CD8-positive, alpha-beta memory T cell (primary cell): ENCODE measurements at regions not wholly inside any gene's neighbourhood (a gene's known extent, or its start where the extent isn't known, plus 50 kb on each side); places are given as distances from the start of the nearest gene placed in this dataset.
A peak's percentile ranks its signal among the peaks of the same experiment; 100 is the strongest.

Experiments
- CTCF ChIA-PET: fragments of 350-600 bp; sonication (Branson Sonifier 250); formaldehyde crosslinking; loops from one replicate; lab custom pipeline; 2021; ENCODE audit warnings: antibody characterized with exemption; lab: Charles Lee
- POLR2A ChIA-PET: fragments of 350-600 bp; sonication (Branson Sonifier 250); formaldehyde crosslinking; loops from one replicate; lab custom pipeline; 2021; ENCODE audit warnings: antibody characterized with exemption; lab: Charles Lee
- DNase-seq, 5 donors: peaks; one replicate each; pipeline versions ENCODE4 v3.0.0 to v3.0.0-alpha.2; 2020 to 2022; ENCODE audit warnings: mixed read lengths in 1 of 5
- H3K27ac ChIP-seq: one replicate; pipeline ENCODE4 v1.7.0; 2013; ENCODE audit warnings: low read depth, mild to moderate bottlenecking, low read length, moderate library complexity
- H3K27me3 ChIP-seq: 2 replicates; pipeline ENCODE4 v1.7.0; 2013; ENCODE audit warnings: low read length, mild to moderate bottlenecking; ENCODE audit not compliant: insufficient read depth, poor library complexity, severe bottlenecking
- H3K36me3 ChIP-seq: 2 replicates; pipeline ENCODE4 v1.7.0; 2013; ENCODE audit warnings: mild to moderate bottlenecking, low read length, moderate library complexity; ENCODE audit not compliant: insufficient read depth
- H3K4me1 ChIP-seq: 2 replicates; pipeline ENCODE4 v1.7.0; 2013; ENCODE audit warnings: mild to moderate bottlenecking, low read length, moderate library complexity; ENCODE audit not compliant: insufficient read depth
- H3K4me3 ChIP-seq: 2 replicates; pipeline ENCODE4 v1.7.0; 2013; ENCODE audit warnings: mild to moderate bottlenecking, low read length
- H3K9me3 ChIP-seq: 2 replicates; pipeline ENCODE4 v1.7.0; 2013; ENCODE audit warnings: mild to moderate bottlenecking, low read length
- H3K27ac Mint-ChIP-seq, 8 donors: one replicate each; pipeline ENCODE4 v1.8.0; 2020 to 2021; ENCODE audit warnings: mixed read lengths in 8 of 8, mild to moderate bottlenecking in 6 of 8, inconsistent platforms in 3 of 8, moderate library complexity in 3 of 8
- H3K27me3 Mint-ChIP-seq, 2 donors: one replicate each; pipeline ENCODE4 v1.8.0; 2020 to 2021; ENCODE audit warnings: mixed read lengths in 2 of 2, mild to moderate bottlenecking in 1 of 2, moderate library complexity in 1 of 2
- H3K36me3 Mint-ChIP-seq, 3 donors: one replicate each; pipeline ENCODE4 v1.8.0; 2020 to 2021; ENCODE audit warnings: mixed read lengths in 3 of 3, inconsistent platforms in 1 of 3, mild to moderate bottlenecking in 1 of 3
- H3K4me1 Mint-ChIP-seq, 3 donors: one replicate each; pipeline ENCODE4 v1.8.0; 2020 to 2021; ENCODE audit warnings: mixed read lengths in 3 of 3, inconsistent platforms in 1 of 3, mild to moderate bottlenecking in 1 of 3
- H3K4me3 Mint-ChIP-seq, 7 donors: one replicate each; pipeline ENCODE4 v1.8.0; 2020 to 2021; ENCODE audit warnings: mixed read lengths in 7 of 7, mild to moderate bottlenecking in 6 of 7, moderate library complexity in 4 of 7, inconsistent platforms in 2 of 7
- H3K9me3 Mint-ChIP-seq, 5 donors: one replicate each; pipeline ENCODE4 v1.8.0; 2020 to 2022; ENCODE audit warnings: mixed read lengths in 5 of 5, mild to moderate bottlenecking in 3 of 5, moderate library complexity in 2 of 5, inconsistent platforms in 1 of 5

- H3K4me3 Mint-ChIP-seq = peak overlapping the region in 1 of 7 donors; percentile 13
- peaks cover 0 to 4% (median 0%) of the 10 kb centered on the region in 3 donors for H3K4me1 Mint-ChIP-seq
- ChIA-PET POLR2A (no interaction called here), CTCF (no interaction called here)
- H3K27ac Mint-ChIP-seq = no peak overlapping the region
- H3K9me3 Mint-ChIP-seq = no peaks in the 10 kb centered on the region
- H3K4me3 ChIP-seq = no peak overlapping the region
- no peaks in the 10 kb centered on the region for H3K9me3 ChIP-seq
- H3K36me3 Mint-ChIP-seq = peaks cover 0 to 6% (median 0%) of the 10 kb centered on the region in 3 donors
- H3K27me3 ChIP-seq = no peaks in the 10 kb centered on the region
- H3K4me1 ChIP-seq = no peaks in the 10 kb centered on the region
- no peak for DNase-seq
- H3K36me3 ChIP-seq = no peaks in the 10 kb centered on the region
- H3K27me3 Mint-ChIP-seq = peaks cover 0 to 13% of the 10 kb centered on the region in 2 donors
- H3K27ac ChIP-seq = no peak overlapping the region
These were observed 277.1 kb upstream of the DUSP10 start for GRCh38 chr1:222019029-222019428.

- no peaks in the 10 kb centered on the region for H3K27me3 ChIP-seq
- no peaks in the 10 kb centered on the region for H3K9me3 Mint-ChIP-seq
- H3K4me1 ChIP-seq = no peaks in the 10 kb centered on the region
- peaks cover 0 to 6% (median 0%) of the 10 kb centered on the region in 3 donors for H3K36me3 Mint-ChIP-seq
- H3K4me1 Mint-ChIP-seq = peaks cover 0 to 4% (median 0%) of the 10 kb centered on the region in 3 donors
- H3K27me3 Mint-ChIP-seq = peaks cover 0 to 13% of the 10 kb centered on the region in 2 donors
- ChIA-PET CTCF (no interaction called here), POLR2A (no interaction called here)
- no peak overlapping the region for H3K4me3 Mint-ChIP-seq
- no peak overlapping the region for H3K27ac ChIP-seq
- no peak for DNase-seq
- no peak overlapping the region for H3K27ac Mint-ChIP-seq
- H3K36me3 ChIP-seq = no peaks in the 10 kb centered on the region
- no peaks in the 10 kb centered on the region for H3K9me3 ChIP-seq
- H3K4me3 ChIP-seq = no peak overlapping the region
These were observed 276.2 kb upstream of the DUSP10 start for GRCh38 chr1:222018041-222018440.

GRCh38 chr1:222015686-222016085, 273.8 kb upstream of the DUSP10 start:
- H3K27me3 ChIP-seq = no peaks in the 10 kb centered on the region
- no peaks in the 10 kb centered on the region for H3K36me3 Mint-ChIP-seq

GRCh38 chr1:222014001-222014400, 272.1 kb upstream of the DUSP10 start:
- no peaks in the 10 kb centered on the region for H3K4me1 ChIP-seq
- Mint-ChIP-seq H3K4me3 (no peak overlapping the region), H3K4me1 (peaks cover 0 to 1% (median 0%) of the 10 kb centered on the region in 3 donors), H3K36me3 (no peaks in the 10 kb centered on the region), H3K27ac (no peak overlapping the region), H3K9me3 (no peaks in the 10 kb centered on the region), H3K27me3 (peaks cover 1 to 7% of the 10 kb centered on the region in 2 donors)
- H3K27ac ChIP-seq = no peak overlapping the region
- H3K4me3 ChIP-seq = no peak overlapping the region
- H3K27me3 ChIP-seq = no peaks in the 10 kb centered on the region
- H3K9me3 ChIP-seq = no peaks in the 10 kb centered on the region
- no peaks in the 10 kb centered on the region for H3K36me3 ChIP-seq
- no peak for DNase-seq
- POLR2A ChIA-PET = no interaction called here
- CTCF ChIA-PET = no interaction called here

More at GRCh38 chr1:222015686-222016085, 273.8 kb upstream of the DUSP10 start:
- Histone ChIP-seq H3K36me3 (no peaks in the 10 kb centered on the region), H3K9me3 (no peaks in the 10 kb centered on the region), H3K4me3 (no peak overlapping the region), H3K27ac (no peak overlapping the region), H3K4me1 (no peaks in the 10 kb centered on the region)
- peaks cover 0 to 4% (median 0%) of the 10 kb centered on the region in 3 donors for H3K4me1 Mint-ChIP-seq
- POLR2A ChIA-PET = no interaction called here
- no peak overlapping the region for H3K27ac Mint-ChIP-seq
- DNase-seq = no peak
- peaks cover 1 to 13% of the 10 kb centered on the region in 2 donors for H3K27me3 Mint-ChIP-seq
- no peak overlapping the region for H3K4me3 Mint-ChIP-seq
- CTCF ChIA-PET = interaction anchor here (1.3 kb wide), 1 partner anchor 538 kb away, joined by 3 read pairs; no protein-coding TSS in a partner anchor
- H3K9me3 Mint-ChIP-seq = no peaks in the 10 kb centered on the region

GRCh38 chr1:222012816-222013215, 270.9 kb upstream of the DUSP10 start:
- Histone ChIP-seq H3K36me3 (no peaks in the 10 kb centered on the region), H3K9me3 (no peaks in the 10 kb centered on the region), H3K27ac (no peak overlapping the region), H3K4me3 (no peak overlapping the region), H3K4me1 (no peaks in the 10 kb centered on the region), H3K27me3 (no peaks in the 10 kb centered on the region)
- no peak overlapping the region for H3K4me3 Mint-ChIP-seq
- CTCF ChIA-PET = no interaction called here
- DNase-seq = no peak
- no peaks in the 10 kb centered on the region for H3K9me3 Mint-ChIP-seq
- POLR2A ChIA-PET = no interaction called here
- H3K4me1 Mint-ChIP-seq = peaks cover 0 to 6% (median 0%) of the 10 kb centered on the region in 3 donors
- H3K36me3 Mint-ChIP-seq = no peaks in the 10 kb centered on the region
- no peak overlapping the region for H3K27ac Mint-ChIP-seq
- H3K27me3 Mint-ChIP-seq = peaks cover 3 to 7% of the 10 kb centered on the region in 2 donors

- H3K4me3 Mint-ChIP-seq = no peak overlapping the region
- H3K9me3 Mint-ChIP-seq = no peaks in the 10 kb centered on the region
- ChIA-PET POLR2A (no interaction called here), CTCF (interaction anchor here (1.6 to 1.7 kb wide), 2 partner anchors 533 to 1200 kb away, joined by 5 to 8 read pairs; no protein-coding TSS in a partner anchor)
- peaks cover 7 to 11% of the 10 kb centered on the region in 2 donors for H3K27me3 Mint-ChIP-seq
- H3K36me3 Mint-ChIP-seq = no peaks in the 10 kb centered on the region
- H3K4me1 ChIP-seq = no peaks in the 10 kb centered on the region
- no peak for DNase-seq
- H3K4me1 Mint-ChIP-seq = peaks cover 0 to 6% (median 0%) of the 10 kb centered on the region in 3 donors
- H3K27ac ChIP-seq = no peak overlapping the region
- H3K36me3 ChIP-seq = no peaks in the 10 kb centered on the region
- H3K9me3 ChIP-seq = no peaks in the 10 kb centered on the region
- no peaks in the 10 kb centered on the region for H3K27me3 ChIP-seq
- no peak overlapping the region for H3K4me3 ChIP-seq
- H3K27ac Mint-ChIP-seq = no peak overlapping the region
These were observed 268.4 kb upstream of the DUSP10 start for GRCh38 chr1:222010306-222010705.

GRCh38 chr1:222009105-222009730, 267.3 kb upstream of the DUSP10 start:
- H3K27ac ChIP-seq = no peak overlapping the region
- peak in 3 of 5 donors; percentile 1 to 14 (median 3) for DNase-seq
- Mint-ChIP-seq H3K27ac (no peak overlapping the region), H3K27me3 (peaks cover 5 to 7% of the 10 kb centered on the region in 2 donors), H3K36me3 (no peaks in the 10 kb centered on the region), H3K9me3 (no peaks in the 10 kb centered on the region), H3K4me1 (peaks cover 0 to 6% (median 0%) of the 10 kb centered on the region in 3 donors), H3K4me3 (peak overlapping the region in 3 of 7 donors; percentile 9 to 45 (median 20))
- H3K27me3 ChIP-seq = no peaks in the 10 kb centered on the region
- ChIA-PET CTCF (interaction anchor here (0.7 to 2.5 kb wide), 11 partner anchors 11 to 1199 kb away, joined by 3 to 12 read pairs (median 4); partner anchors contain the start of gene DUSP10), POLR2A (interaction anchor here (0.7 kb wide), 1 partner anchor 95 kb away, joined by 3 read pairs; no protein-coding TSS in a partner anchor)
- H3K9me3 ChIP-seq = no peaks in the 10 kb centered on the region
- H3K4me3 ChIP-seq = no peak overlapping the region
- H3K4me1 ChIP-seq = no peaks in the 10 kb centered on the region
- H3K36me3 ChIP-seq = no peaks in the 10 kb centered on the region

GRCh38 chr1:222006715-222007114, 264.8 kb upstream of the DUSP10 start:
- no peaks in the 10 kb centered on the region for H3K9me3 ChIP-seq
- no peak for DNase-seq
- CTCF ChIA-PET = no interaction called here
- H3K4me1 ChIP-seq = no peaks in the 10 kb centered on the region
- no peak overlapping the region for H3K27ac ChIP-seq
- peaks cover 0 to 6% (median 0%) of the 10 kb centered on the region in 3 donors for H3K4me1 Mint-ChIP-seq
- POLR2A ChIA-PET = no interaction called here
- H3K36me3 Mint-ChIP-seq = no peaks in the 10 kb centered on the region
- H3K4me3 ChIP-seq = no peak overlapping the region
- no peaks in the 10 kb centered on the region for H3K27me3 ChIP-seq
- H3K36me3 ChIP-seq = no peaks in the 10 kb centered on the region
- H3K27ac Mint-ChIP-seq = no peak overlapping the region
- peaks cover 5 to 7% of the 10 kb centered on the region in 2 donors for H3K27me3 Mint-ChIP-seq
- no peaks in the 10 kb centered on the region for H3K9me3 Mint-ChIP-seq
- H3K4me3 Mint-ChIP-seq = no peak overlapping the region
